KOPT-K1 (cell line): ENCODE measurements at regions not wholly inside any gene's neighbourhood (a gene's known extent, or its start where the extent isn't known, plus 50 kb on each side); places are given as distances from the start of the nearest gene placed in this dataset.

Experiments
- H3K27ac ChIP-seq: fragments of 200-600 bp; sonication (generic); 2 replicates; pipeline ENCODE4 v1.5.1; 2016; ENCODE audit warnings: antibody characterized with exemption, mild to moderate bottlenecking, low read depth, low read length; ENCODE audit not compliant: poor library complexity, severe bottlenecking
- H3K36me3 ChIP-seq: fragments of 200-600 bp; sonication (generic); 2 replicates; pipeline ENCODE4 v1.5.1; 2017; ENCODE audit warnings: antibody characterized with exemption, mild to moderate bottlenecking, low read length, moderate library complexity; ENCODE audit not compliant: insufficient read depth
- H3K9me3 ChIP-seq: fragments of 200-600 bp; sonication (generic); 2 replicates; pipeline ENCODE4 v1.5.1; 2017; ENCODE audit warnings: antibody characterized with exemption, low read length, mild to moderate bottlenecking; ENCODE audit not compliant: insufficient read depth, poor library complexity, severe bottlenecking

GRCh38 chr15:95826412-95827195 lies 503.9 kb upstream of the NR2F2 start:
- no peaks in the 10 kb centered on the region for H3K9me3 ChIP-seq

DNA sequence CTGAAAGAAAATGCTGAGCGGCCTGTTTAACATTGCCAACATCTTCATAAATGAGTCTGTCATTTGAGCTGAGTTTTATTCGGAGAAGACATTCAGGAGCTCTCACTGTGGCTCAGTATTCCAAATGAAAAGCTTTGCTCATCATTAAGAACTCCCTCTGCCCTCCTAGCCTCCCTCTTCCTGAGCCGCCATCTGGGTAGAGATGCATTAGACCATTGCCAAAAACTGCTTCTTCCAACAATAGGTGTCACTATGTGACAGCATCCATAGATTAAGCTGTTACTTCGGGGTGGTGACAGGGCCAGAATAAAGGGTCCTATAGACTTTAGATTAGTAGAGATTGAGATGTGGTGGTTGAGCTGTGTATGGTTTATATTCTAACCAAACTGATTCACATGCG lies 501.4 kb upstream of the NR2F2 start:
- Histone ChIP-seq H3K36me3 (no peaks in the 10 kb centered on the region), H3K27ac (no peak overlapping the region), H3K9me3 (no peaks in the 10 kb centered on the region)

More at GRCh38 chr15:95826412-95827195, 503.9 kb upstream of the NR2F2 start:
- Histone ChIP-seq H3K36me3 (no peaks in the 10 kb centered on the region), H3K27ac (no peak overlapping the region)

- Histone ChIP-seq H3K9me3 (no peaks in the 10 kb centered on the region), H3K36me3 (no peaks in the 10 kb centered on the region), H3K27ac (no peak overlapping the region)
Observed at GRCh38 chr15:95830281-95830680, 500.2 kb upstream of the NR2F2 start.

DNA sequence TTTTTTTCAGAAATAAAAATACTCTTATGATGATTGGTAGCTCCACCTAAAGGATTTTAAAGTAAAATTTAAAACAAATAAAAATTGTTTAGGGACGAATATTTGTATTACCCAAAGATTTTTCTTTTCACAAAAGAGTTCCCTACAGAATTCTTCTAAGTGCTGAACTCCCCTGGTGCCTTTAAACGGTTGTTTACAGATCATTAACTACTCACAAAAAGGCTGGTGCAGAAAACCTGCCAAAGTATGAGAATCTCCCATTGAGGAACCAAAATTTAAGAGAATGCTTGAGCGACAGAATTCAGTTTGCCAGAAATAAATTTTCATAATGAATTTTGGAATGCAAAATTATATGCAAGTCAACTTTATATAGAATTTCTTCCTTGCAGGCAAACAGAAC lies 497.8 kb upstream of the NR2F2 start:
- H3K9me3 ChIP-seq = no peaks in the 10 kb centered on the region
- no peaks in the 10 kb centered on the region for H3K36me3 ChIP-seq
- H3K27ac ChIP-seq = no peak overlapping the region

DNA sequence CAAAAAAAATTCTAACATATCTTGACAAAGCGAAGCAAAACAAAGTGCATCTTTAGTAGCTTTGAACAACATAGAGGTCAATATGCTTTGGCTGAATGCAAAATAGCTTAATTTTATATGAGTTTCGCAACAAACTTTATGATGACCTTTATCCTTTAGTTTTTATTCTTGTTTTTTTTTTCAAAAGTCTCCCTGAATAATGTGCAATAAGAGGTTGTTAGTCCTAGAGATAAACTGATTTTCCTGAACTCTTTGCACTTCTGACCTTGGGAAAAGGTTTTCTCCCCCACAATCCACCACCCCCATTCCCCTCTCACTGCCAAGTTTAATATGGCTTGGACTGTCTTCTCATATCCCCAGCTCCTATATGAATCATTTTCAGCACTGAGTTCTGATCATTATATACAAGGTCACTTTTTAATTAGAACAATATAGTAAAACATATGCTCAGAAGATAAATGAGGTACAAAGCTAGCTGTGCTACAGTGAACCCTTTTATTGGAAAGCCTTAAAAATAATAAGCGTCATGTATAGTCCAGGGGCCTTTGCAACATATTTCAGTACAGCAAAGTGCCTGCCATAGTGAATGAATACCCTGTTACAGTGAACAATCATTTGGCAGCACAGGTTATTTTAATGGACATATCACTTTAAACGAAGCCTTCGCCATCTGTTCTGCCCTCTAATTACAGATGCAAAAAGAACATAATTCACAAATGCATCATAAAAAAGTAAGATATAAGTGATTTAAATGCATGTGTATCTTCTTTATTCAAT lies 496.3 kb upstream of the NR2F2 start:
- no peak overlapping the region for H3K27ac ChIP-seq
- no peaks in the 10 kb centered on the region for H3K36me3 ChIP-seq
- H3K9me3 ChIP-seq = no peaks in the 10 kb centered on the region

GRCh38 chr15:95836536-95836935 lies 494.0 kb upstream of the NR2F2 start:
- Histone ChIP-seq H3K27ac (no peak overlapping the region), H3K9me3 (no peaks in the 10 kb centered on the region), H3K36me3 (no peaks in the 10 kb centered on the region)

DNA sequence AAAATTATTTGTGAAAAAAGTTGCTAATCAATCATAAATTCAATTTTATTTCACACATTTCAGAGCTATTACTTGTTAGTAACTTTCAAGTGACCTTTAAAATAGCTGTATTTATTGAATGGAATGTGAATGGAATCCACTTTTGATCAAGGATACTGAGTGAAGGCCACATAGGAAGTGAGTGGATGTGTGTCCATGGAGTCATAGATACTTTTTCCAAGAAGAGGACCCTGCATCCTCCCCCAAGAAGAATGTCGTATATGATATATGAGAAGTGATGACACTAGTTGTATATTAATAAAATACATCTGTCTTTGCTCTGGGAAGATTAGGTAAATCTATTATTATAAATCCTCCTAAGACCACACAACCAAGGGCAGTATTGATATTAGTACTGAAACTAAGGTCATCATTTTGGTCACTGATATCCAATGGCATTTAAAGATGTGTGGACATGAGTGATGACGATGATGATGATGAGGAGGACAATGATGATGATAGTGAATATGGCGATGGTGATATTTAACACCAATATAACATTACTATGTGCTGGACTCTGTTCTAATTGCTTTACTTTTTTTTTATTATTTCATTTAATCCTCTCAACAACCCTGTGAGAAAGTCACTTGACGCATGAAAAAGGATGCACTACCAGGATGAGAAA lies 493.0 kb upstream of the NR2F2 start:
- no peaks in the 10 kb centered on the region for H3K36me3 ChIP-seq
- no peak overlapping the region for H3K27ac ChIP-seq
- H3K9me3 ChIP-seq = no peaks in the 10 kb centered on the region

- Histone ChIP-seq H3K9me3 (no peaks in the 10 kb centered on the region), H3K36me3 (no peaks in the 10 kb centered on the region), H3K27ac (peak overlapping the region; percentile 75)
Observed at GRCh38 chr15:95839367-95839782, 491.1 kb upstream of the NR2F2 start.

DNA sequence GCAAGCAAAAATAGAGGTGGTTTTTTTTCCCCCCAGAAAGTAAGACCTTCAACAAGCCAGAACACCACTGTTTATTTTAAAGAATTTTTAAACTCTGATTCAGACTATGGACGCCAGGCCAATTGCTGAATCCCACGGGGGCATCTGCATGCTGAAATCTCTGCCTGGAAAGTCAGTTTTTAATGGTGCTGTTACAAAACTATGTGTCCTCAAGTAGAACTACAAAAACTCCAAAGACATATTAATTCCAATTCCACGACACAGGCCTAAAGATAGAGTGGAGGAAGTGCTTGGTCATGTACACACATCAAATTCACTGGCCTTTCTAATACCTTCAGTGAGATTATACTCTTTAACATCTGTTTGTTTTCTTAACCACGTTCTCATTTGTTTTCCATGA lies 490.5 kb upstream of the NR2F2 start:
- peak overlapping the region; percentile 75 for H3K27ac ChIP-seq

DNA sequence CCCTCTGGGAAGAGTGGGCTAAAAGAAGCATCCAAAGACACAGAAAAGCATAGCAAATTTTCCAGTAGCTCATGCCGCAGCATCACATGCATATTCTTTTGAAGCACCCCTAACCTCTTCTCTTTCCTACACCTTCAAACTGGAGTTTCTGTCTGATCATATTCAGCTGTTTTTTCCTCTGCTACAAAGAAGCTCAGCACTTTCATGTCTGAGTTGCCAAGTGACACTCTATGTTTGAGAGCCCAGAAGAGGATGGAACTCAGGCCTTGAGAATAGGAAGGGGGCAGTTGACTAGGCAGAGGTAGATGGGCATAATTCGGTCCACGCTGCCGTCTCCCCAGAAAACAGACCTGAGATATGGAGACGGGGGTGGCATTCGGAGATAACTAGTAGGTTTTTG lies 489.6 kb upstream of the NR2F2 start:
- Histone ChIP-seq H3K9me3 (no peaks in the 10 kb centered on the region), H3K27ac (peak overlapping the region; percentile 75), H3K36me3 (no peaks in the 10 kb centered on the region)

More for the DNA sequence above, 490.5 kb upstream of the NR2F2 start:
- no peaks in the 10 kb centered on the region for H3K9me3 ChIP-seq
- no peaks in the 10 kb centered on the region for H3K36me3 ChIP-seq

- peak overlapping the region; percentile 60 for H3K27ac ChIP-seq
- no peaks in the 10 kb centered on the region for H3K36me3 ChIP-seq
- no peaks in the 10 kb centered on the region for H3K9me3 ChIP-seq
Observed at GRCh38 chr15:95842576-95842975, 487.9 kb upstream of the NR2F2 start.

DNA sequence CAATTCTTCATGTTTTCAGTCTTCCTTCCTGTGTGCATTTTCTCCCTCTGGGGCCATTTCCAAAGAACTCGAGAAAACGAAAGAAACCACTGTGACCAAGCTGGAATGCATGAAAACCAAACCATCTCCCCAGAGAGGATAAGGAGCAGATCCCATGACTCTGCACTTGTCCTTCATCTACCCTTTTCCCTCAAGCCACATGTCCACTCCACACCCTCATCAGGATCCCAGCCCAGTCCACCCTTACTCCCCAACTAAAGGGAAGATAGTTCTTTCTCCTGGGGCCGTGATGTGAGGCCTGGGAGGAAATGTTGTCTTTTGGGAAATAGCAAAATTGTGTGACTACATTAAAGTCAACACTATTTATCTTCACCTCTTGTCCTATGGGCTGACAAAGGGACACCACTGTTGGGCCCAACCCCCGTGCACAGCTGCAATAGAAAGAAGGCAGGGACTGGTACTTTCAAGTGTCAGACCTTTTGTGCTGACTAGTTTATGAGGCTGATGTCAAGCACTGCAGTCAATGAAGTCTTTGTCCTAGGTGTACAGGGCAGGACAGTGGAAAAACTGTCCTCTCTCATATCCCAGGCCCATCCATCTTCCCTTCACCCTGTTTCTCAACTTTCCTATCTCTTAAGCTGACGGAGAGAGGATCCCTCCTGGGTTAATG lies 487.1 kb upstream of the NR2F2 start:
- H3K27ac ChIP-seq = peak overlapping the region; percentile 60
- no peaks in the 10 kb centered on the region for H3K9me3 ChIP-seq
- H3K36me3 ChIP-seq = no peaks in the 10 kb centered on the region

- no peaks in the 10 kb centered on the region for H3K36me3 ChIP-seq
- peaks cover 3% of the 10 kb centered on the region for H3K9me3 ChIP-seq
- H3K27ac ChIP-seq = no peak overlapping the region
Observed at GRCh38 chr15:95845862-95846515, 484.5 kb upstream of the NR2F2 start.

DNA sequence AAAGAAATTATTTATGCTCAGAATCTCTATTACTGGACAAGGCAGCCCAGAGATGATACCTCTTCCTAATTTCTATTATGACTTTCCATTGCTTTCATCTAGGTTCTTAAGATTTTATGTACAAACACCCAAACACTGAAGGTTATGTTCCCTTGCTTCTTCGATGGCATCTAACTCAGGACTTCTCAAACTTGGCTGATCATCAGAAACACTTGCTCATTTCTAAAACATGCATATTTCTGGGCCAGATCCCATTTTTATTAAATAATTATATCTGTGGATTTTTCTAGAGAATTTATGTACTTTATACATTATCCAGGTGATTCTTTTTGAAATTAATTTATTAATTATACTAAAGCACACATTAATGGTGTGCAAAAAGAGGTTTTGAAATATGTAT lies 482.4 kb upstream of the NR2F2 start:
- Histone ChIP-seq H3K9me3 (peaks cover 3% of the 10 kb centered on the region), H3K36me3 (no peaks in the 10 kb centered on the region), H3K27ac (no peak overlapping the region)
